Activated T-cell treated with anti-CD3 and anti-CD28 coated beads, Interleukin-2, amount 50 U/mL, for 72 hours (primary cell): ENCODE measurements at regions not wholly inside any gene's neighbourhood (a gene's known extent, or its start where the extent isn't known, plus 50 kb on each side); places are given as distances from the start of the nearest gene placed in this dataset.

Experiments
- ATAC-seq, 2 donors: fragments of 150-1000 bp; cut with Tn5 transposase; replicated peaks in 1 of 2; 2 replicates each; pipeline ENCODE4 v1.10.0; 2021; ENCODE audit warnings: moderate library complexity in 2 of 2, mild to moderate bottlenecking in 1 of 2
- DNase-seq, 2 donors: peaks; one replicate each; pipeline ENCODE4 v3.0.0; 2021 to 2022; ENCODE audit warnings: mixed read lengths in 1 of 2
- H3K27ac Mint-ChIP-seq: one replicate; pipeline ENCODE4 v1.8.0; 2022; ENCODE audit warnings: mild to moderate bottlenecking, moderate library complexity, mixed read lengths
- H3K27me3 Mint-ChIP-seq: one replicate; pipeline ENCODE4 v1.8.0; 2022; ENCODE audit warnings: low read depth, mixed read lengths
- H3K36me3 Mint-ChIP-seq, 2 donors: one replicate each; pipeline ENCODE4 v1.8.0; 2022; ENCODE audit warnings: mixed read lengths in 2 of 2, mild to moderate bottlenecking in 1 of 2; ENCODE audit not compliant: insufficient read depth in 2 of 2
- H3K4me1 Mint-ChIP-seq: one replicate; pipeline ENCODE4 v1.8.0; 2022; ENCODE audit warnings: low read depth, mixed read lengths
- H3K4me3 Mint-ChIP-seq, 2 donors: one replicate each; pipeline ENCODE4 v1.8.0; 2022; ENCODE audit warnings: mild to moderate bottlenecking in 2 of 2, mixed read lengths in 2 of 2, moderate library complexity in 2 of 2
- H3K9me3 Mint-ChIP-seq, 2 donors: one replicate each; pipeline ENCODE4 v1.8.0; 2022; ENCODE audit warnings: mixed read lengths in 2 of 2

DNA sequence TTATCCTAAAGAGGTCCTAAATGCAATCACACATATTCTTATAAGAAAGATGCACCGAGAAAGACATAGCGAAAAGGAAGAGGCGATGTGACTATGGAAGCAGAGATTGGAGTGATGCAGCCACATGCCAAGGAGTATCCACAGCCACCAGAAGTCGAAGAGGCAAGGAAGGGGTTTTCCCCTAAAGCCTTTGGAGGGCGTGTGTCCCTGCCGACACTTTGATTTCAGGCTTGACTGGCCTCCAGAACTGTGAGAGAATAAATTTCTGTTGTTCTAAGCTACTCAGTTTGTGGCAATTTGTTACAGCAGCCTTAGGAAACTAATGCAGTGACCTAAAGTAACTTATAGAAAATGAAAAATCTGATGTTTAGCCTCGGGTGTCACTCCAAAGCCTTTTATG is 179.5 kb upstream of the CITED2 start:
- no peaks in the 10 kb centered on the region for H3K36me3 Mint-ChIP-seq
- ATAC-seq (no peak), DNase-seq (no peak)
- no peaks in the 10 kb centered on the region for H3K4me1 Mint-ChIP-seq
- H3K4me3 Mint-ChIP-seq, result no peak overlapping the region
- H3K9me3 Mint-ChIP-seq, result no peaks in the 10 kb centered on the region
- H3K27me3 Mint-ChIP-seq, result no peaks in the 10 kb centered on the region
- no peak overlapping the region for H3K27ac Mint-ChIP-seq

DNA sequence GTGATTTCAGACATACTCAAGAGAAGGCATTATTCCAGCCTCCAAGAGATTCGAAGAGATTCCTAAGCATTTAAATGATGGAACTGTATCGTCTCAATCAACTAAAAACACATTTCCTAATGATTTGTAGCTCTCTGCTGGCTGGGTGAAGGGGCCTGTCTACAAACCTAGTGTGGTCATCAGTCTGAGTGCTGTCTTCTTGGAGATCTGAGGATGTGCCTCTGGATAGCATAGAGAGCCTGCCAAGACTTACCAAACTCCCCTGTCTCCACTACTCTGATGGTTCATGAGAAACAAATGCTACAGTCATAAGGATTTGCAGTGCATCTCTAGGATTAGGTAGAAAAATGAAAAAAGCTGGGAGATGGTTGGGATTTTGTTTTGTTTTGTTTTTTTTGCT is 176.9 kb upstream of the CITED2 start:
- ATAC-seq (no peak), DNase-seq (no peak)
- no peaks in the 10 kb centered on the region for H3K36me3 Mint-ChIP-seq
- no peaks in the 10 kb centered on the region for H3K4me1 Mint-ChIP-seq
- no peak overlapping the region for H3K27ac Mint-ChIP-seq
- H3K27me3 Mint-ChIP-seq, result no peaks in the 10 kb centered on the region
- H3K4me3 Mint-ChIP-seq, result no peak overlapping the region
- H3K9me3 Mint-ChIP-seq, result no peaks in the 10 kb centered on the region

DNA sequence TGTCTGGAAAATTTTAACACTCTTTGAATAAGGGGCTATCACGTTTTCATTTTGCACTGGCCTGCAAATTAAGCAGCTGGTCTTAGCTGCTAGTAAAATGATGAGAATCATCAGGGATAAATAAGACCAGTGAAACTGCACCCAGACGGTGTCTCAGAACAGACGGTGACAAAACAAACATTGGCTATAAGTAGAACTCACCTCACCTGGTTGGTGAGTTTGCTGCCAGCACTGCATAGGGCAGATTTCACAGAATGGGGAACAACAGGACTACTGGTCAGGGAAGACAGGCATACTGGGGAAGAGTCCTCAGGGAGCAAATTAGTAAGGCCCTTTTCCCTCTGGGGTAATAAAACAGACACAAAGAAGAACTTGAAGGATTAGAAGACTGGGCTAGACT is 175.9 kb upstream of the CITED2 start:
- H3K4me3 Mint-ChIP-seq, result no peak overlapping the region
- no peak overlapping the region for H3K27ac Mint-ChIP-seq
- no peaks in the 10 kb centered on the region for H3K4me1 Mint-ChIP-seq
- DNase-seq (no peak), ATAC-seq (no peak)
- H3K9me3 Mint-ChIP-seq, result no peaks in the 10 kb centered on the region
- no peaks in the 10 kb centered on the region for H3K36me3 Mint-ChIP-seq
- peaks cover 4% of the 10 kb centered on the region for H3K27me3 Mint-ChIP-seq

DNA sequence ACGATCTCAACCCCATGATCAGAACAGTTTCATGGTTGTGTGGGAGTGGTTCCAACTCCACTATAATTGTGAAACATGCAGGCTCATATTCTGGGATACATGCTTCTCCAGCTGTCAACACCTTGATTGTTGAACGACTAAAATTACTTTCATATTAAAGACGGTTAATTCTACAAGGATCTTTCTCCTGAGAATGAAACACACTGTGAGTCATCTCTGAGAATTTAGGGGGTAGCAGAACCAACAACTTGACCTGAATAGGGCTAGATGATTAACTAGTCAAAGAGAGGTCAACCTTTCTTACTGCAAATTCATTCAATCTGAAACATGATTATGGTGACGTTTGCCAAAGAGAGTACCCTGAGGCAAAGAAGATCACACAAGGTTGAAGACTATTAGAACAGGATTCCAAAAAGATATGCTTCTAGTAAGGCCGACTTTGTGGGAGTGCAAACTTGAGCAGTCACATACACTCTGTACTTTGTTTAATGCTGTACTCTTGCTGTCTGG is 175.2 kb upstream of the CITED2 start:
- peak overlapping the region in 1 of 2 donors; percentile 57 for H3K4me3 Mint-ChIP-seq
- no peak overlapping the region for H3K27ac Mint-ChIP-seq
- no peak for ATAC-seq
- no peaks in the 10 kb centered on the region for H3K9me3 Mint-ChIP-seq
- no peak for DNase-seq
- no peaks in the 10 kb centered on the region for H3K4me1 Mint-ChIP-seq
- H3K36me3 Mint-ChIP-seq, result no peaks in the 10 kb centered on the region
- H3K27me3 Mint-ChIP-seq, result peaks cover 10% of the 10 kb centered on the region

DNA sequence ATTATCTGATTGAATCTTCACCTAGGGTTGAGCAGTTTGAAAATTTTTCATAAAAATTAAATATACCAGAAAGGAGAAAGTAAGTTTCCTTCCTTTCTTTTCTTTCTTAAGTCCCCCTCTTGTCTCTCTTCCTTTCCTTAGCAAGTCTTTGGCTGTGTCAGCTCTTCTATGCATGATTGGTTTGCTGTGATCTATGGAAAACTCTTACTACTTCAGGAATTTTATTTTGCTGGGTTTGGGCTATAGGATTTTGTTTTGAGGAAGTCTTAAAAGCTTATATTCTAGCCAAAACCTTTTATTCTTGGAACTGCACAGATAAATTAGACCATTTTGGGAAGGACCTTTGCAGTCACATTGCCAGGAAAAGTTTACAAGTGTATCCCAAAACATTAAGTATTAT is 173.4 kb upstream of the CITED2 start:
- Mint-ChIP-seq H3K4me3 (no peak overlapping the region), H3K36me3 (no peaks in the 10 kb centered on the region), H3K27me3 (peaks cover 10% of the 10 kb centered on the region), H3K4me1 (peaks cover 5% of the 10 kb centered on the region), H3K9me3 (no peaks in the 10 kb centered on the region), H3K27ac (no peak overlapping the region)
- DNase-seq, result no peak
- ATAC-seq, result no peak

DNA sequence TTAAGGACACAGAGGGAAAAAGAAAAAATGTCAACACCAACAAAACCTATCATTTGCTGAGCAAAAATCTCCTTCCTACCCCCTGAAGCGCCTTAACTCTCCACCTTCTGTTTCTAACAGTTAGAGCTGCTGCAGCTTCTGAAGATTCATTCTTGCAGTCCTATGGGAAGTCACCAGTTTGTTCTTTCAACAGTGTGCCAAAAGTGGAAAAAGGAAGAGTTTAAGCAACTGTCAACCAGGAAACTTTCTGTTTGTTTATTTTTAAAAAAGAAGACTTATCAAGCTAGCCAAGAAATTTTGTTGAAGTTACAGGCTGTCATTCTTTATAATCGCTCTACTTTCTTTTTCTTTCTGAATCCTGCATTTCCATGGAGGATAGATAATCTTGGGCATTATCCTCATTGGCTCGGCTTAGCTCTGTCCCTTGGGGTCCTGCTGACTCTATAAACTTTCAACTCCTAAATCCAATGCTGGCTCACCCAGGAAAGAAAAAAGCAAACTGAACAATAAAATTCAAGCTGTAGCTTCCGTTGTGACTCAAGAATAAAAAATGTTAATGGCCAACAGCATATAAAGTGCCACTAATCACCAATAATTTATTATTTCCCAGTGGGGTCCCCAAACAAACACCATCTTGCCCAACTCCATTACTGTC is 172.8 kb upstream of the CITED2 start:
- no peak overlapping the region for H3K27ac Mint-ChIP-seq
- H3K4me1 Mint-ChIP-seq, result peaks cover 5% of the 10 kb centered on the region
- H3K4me3 Mint-ChIP-seq, result no peak overlapping the region
- ATAC-seq, result no peak
- H3K36me3 Mint-ChIP-seq, result no peaks in the 10 kb centered on the region
- no peak for DNase-seq
- peaks cover 10% of the 10 kb centered on the region for H3K27me3 Mint-ChIP-seq
- H3K9me3 Mint-ChIP-seq, result no peaks in the 10 kb centered on the region

DNA sequence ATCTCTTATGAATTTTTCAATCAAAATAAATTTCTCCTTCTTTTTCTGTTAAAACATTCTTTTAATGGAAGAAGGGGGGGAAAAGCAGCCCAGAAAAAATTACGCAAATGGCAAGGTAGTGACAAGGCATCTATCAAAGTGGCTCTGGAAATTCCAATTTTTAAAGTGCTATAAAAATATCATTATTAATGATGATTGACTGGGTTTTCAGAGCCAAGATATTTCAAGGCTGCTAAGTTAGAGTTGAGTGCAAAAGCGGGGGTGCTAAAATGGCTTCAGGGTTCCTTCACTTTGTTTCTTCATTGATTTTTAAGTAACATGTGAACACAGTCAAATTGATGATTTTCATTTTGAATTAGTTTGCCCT is 171.6 kb upstream of the CITED2 start:
- no peaks in the 10 kb centered on the region for H3K9me3 Mint-ChIP-seq
- H3K27me3 Mint-ChIP-seq, result peaks cover 10% of the 10 kb centered on the region
- peaks cover 5% of the 10 kb centered on the region for H3K4me1 Mint-ChIP-seq
- ATAC-seq (no peak), DNase-seq (no peak)
- peak overlapping the region in 1 of 2 donors; percentile 46 for H3K4me3 Mint-ChIP-seq
- no peak overlapping the region for H3K27ac Mint-ChIP-seq
- H3K36me3 Mint-ChIP-seq, result no peaks in the 10 kb centered on the region

DNA sequence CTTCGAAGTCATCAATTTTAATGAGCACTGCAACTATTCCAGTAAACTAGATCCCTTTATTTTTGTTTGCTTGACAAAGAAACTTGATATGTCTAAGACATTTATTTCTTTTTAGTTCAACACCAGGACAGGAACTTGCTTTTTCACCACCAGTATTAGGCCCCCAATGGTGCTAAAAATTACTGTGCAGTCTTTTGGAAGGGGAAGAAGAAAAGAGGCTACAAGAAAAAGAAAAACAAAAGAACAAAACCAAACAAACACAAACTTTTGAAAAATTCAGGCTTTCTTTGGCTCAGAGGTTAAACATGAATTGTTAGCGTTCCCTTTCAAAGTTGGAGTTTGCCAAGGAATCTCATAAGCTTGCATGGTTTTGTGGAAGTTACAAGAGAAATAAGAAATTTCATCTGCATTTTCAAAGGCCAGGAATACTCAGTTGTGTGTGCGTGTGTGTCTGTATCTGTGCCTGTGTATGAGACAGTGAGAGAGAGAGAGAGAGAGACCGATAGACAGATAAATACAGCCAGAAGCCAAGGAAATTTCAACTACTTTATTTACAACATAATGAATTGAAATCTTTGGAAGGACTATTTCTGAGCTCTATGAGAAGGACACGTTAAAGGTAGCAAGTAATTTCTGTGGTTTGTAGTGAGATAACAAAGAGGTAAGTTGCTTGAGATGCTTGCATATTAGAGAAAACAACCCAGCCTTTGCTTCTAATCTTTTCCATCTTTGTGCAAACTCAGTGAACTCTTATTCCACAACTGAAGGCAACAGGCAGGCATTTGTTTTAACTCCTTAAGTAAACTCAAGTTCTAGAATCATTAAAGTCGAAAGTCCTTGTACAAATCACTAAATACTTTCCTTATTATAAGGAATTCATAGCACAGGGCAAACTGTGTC is 171.0 kb upstream of the CITED2 start:
- H3K4me1 Mint-ChIP-seq, result peaks cover 12% of the 10 kb centered on the region

DNA sequence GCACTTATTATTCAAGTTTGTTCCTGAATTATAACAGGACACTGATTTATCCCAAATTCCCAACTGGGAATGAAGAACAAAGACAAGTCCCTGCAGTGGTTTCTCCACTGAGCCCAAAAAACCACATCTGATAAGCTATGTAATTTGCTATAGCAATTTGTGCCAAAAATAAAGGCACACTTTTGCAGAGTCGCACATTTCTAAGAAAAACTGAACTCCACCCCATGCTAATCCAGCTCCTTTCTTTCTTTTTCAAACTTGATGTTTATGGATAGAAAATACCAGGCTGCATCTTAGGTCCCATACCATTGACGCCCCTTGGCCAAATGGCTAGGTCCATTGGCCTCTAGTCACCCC is 170.2 kb upstream of the CITED2 start:
- Mint-ChIP-seq H3K36me3 (no peaks in the 10 kb centered on the region), H3K9me3 (no peaks in the 10 kb centered on the region), H3K27me3 (peaks cover 10% of the 10 kb centered on the region), H3K4me1 (peaks cover 20% of the 10 kb centered on the region), H3K4me3 (no peak overlapping the region), H3K27ac (peak overlapping the region; percentile 17)
- ATAC-seq, result no peak
- DNase-seq, result no peak

More for the DNA sequence above, 171.0 kb upstream of the CITED2 start:
- Mint-ChIP-seq H3K36me3 (no peaks in the 10 kb centered on the region), H3K27me3 (peaks cover 10% of the 10 kb centered on the region), H3K9me3 (no peaks in the 10 kb centered on the region), H3K4me3 (peak overlapping the region in 1 of 2 donors; percentile 46), H3K27ac (peak overlapping the region; percentile 24)
- ATAC-seq (no peak), DNase-seq (no peak)

DNA sequence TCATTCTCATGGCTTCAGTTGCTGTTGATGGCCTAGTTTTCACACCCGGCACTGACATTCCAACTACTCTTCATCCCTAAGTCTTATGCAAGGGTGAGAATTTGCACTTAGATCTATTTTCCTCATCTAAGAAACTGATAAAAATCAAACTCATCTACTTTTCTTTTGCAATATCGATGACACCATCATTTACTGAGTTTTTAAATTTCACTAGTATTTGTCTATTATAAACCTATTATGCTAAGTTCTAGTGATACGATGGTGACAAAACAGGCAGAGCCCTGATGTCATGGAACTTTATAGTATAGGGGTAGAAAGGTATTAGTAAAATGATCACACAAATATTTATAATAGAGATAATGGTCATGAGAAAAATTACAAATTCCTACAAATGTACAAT is 167.9 kb upstream of the CITED2 start:
- Mint-ChIP-seq H3K4me3 (peak overlapping the region in 1 of 2 donors; percentile 64), H3K36me3 (no peaks in the 10 kb centered on the region), H3K27me3 (peaks cover 10% of the 10 kb centered on the region), H3K9me3 (no peaks in the 10 kb centered on the region), H3K27ac (peak overlapping the region; percentile 77), H3K4me1 (peaks cover 25% of the 10 kb centered on the region)
- no peak for DNase-seq
- no peak for ATAC-seq

DNA sequence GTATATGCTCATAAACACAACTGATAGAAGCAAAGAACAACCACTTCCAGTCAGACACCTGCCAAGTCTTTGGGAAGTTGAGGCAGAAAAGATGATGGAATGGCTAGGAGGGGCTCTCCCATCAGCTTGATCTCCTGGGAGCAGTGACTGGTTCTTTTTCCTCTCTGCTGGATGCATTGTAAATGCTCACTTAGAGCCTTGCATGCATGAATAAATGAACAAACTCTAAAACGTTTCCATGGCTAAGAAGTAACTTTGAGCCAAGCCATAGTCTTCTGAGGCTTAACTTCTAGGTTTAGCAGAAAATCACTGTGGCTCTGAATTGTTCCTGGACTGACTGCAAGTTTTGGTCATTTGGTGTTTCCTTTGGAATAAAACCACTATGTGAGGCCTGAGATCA is 166.4 kb upstream of the CITED2 start:
- peak overlapping the region; percentile 38 to 76 for H3K4me3 Mint-ChIP-seq
- H3K9me3 Mint-ChIP-seq, result no peaks in the 10 kb centered on the region
- no peaks in the 10 kb centered on the region for H3K36me3 Mint-ChIP-seq
- peaks cover 25% of the 10 kb centered on the region for H3K4me1 Mint-ChIP-seq
- H3K27ac Mint-ChIP-seq, result peak overlapping the region; percentile 77
- peaks cover 10% of the 10 kb centered on the region for H3K27me3 Mint-ChIP-seq
- DNase-seq (no peak), ATAC-seq (no peak)

DNA sequence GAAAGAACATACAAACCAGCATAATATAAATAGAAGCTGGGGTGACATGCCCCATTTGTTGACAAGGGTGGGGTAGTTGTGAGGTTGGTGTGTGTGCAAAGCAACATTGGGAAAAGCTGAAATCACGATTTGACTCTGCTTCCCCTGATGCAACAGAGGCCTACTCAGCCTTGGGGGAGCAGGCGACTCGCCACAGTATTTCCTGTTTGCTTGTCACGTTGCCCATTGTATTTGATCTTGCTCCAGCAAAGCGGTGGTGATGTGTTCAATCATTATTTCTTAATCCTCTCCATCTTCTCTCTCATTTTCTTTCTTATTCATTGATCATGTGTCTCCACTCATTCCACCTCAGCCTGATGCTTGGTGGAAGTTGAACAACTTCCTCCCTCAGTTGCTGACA is 165.8 kb upstream of the CITED2 start:
- Mint-ChIP-seq H3K27ac (peak overlapping the region; percentile 77), H3K4me1 (peaks cover 25% of the 10 kb centered on the region), H3K27me3 (peaks cover 4% of the 10 kb centered on the region), H3K9me3 (no peaks in the 10 kb centered on the region), H3K36me3 (no peaks in the 10 kb centered on the region), H3K4me3 (peak overlapping the region; percentile 38 to 76)
- ATAC-seq (peak; percentile 96), DNase-seq (peak; percentile 77)

DNA sequence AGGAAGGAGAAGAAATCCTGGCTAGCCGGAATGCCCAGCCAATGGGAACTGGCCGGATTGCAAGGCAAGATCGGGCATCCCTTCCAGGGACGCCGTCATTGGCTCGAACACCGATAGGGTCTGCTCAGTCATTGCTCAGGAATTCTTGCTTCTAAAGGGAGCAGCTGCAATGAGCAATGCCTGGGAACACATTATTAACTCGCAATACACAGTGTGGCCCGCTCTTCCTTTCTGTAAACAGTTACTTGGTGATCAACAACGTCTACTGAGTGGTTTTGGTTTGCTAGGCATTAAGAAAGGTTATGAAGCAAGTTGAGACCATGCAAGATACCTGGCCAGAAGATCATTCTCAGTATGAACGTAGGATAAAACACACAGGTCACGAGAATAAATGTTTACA is 165.4 kb upstream of the CITED2 start:
- ATAC-seq (peak in 1 of 2 donors; percentile 59), DNase-seq (no peak)
- H3K4me3 Mint-ChIP-seq, result peak overlapping the region; percentile 38 to 76
- no peaks in the 10 kb centered on the region for H3K9me3 Mint-ChIP-seq
- H3K36me3 Mint-ChIP-seq, result no peaks in the 10 kb centered on the region
- peak overlapping the region; percentile 90 for H3K27ac Mint-ChIP-seq
- H3K27me3 Mint-ChIP-seq, result peaks cover under 1% of the 10 kb centered on the region
- H3K4me1 Mint-ChIP-seq, result peaks cover 26% of the 10 kb centered on the region
